Activated T-cell treated with anti-CD3 and anti-CD28 coated beads for 24 hours (primary cell): ENCODE measurements at regions not wholly inside any gene's neighbourhood (a gene's known extent, or its start where the extent isn't known, plus 50 kb on each side); places are given as distances from the start of the nearest gene placed in this dataset.

Experiments used
- DNase-seq: peaks from one replicate; pipeline ENCODE4 v3.0.0-alpha.2; 2020; ENCODE audit warnings: low read depth

- no peak for DNase-seq
Observed at GRCh38 chr14:71362282-71362681, 455.0 kb downstream of the PCNX1 start.

GRCh38 chr14:71362920-71363584 lies 455.8 kb downstream of the PCNX1 start:
- no peak for DNase-seq

DNA sequence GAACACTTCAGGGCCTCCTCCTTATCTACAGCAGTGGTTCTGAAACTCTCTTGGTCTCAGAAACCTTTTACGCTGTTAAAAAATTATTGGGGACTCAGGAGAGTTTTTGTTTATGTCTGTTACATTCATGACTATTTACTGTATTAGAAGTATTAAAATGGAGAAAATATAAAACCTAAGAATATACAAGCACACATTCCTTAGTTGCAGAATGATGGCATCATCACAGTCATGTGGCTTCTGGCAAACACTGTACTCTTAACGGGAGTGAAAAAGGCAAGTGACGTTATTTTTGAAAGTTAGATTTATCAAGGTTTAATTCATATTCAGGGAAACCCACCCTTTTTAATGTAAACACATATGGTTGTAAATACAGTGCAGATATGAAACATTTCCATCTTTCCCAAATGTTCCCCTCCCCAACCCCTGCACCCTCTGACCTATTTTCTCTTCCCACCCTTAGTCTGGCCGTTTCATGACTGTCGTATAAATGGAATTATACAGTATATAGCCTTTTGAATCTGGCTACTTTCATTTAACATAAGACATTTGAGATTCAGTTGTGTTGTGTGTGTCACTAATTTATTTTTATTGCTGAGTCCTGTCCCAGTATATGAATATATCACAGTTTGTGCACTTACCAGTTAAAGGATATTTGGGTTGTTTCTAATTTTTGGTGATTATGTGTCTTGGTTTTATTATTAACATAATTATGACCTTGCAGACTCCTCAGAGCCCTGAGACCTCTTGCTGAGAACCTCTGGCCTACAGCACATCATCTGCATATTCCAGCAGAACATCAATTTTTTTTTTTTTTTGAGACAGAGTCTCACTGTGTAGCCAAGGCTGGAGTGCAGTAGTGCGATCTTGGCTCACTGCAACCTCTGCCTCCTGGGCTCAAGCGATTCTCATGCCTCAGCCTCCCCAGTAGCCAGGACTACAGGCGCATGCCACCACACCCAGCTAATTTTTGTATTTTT lies 457.0 kb downstream of the PCNX1 start:
- DNase-seq, result no peak

GRCh38 chr14:71365361-71365760 lies 458.1 kb downstream of the PCNX1 start:
- DNase-seq, result no peak

DNA sequence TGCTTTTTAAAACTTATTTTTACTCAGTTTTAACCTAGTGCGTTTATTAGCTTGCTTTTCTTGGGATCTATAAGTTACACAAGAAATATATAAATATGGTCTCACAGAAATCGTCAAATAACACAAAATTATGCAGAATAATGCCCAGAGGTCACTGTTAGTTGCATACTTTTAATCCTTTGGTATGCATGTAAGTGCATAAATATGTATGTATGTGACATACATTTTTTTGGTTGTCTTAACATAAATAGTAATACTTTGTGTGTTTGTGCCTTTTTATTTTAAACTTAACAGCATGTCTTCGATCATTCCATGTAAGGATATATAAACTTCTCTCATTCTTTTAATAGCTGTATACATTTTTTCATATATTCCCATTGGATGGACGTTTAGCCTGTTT lies 459.6 kb downstream of the PCNX1 start:
- no peak for DNase-seq

DNA sequence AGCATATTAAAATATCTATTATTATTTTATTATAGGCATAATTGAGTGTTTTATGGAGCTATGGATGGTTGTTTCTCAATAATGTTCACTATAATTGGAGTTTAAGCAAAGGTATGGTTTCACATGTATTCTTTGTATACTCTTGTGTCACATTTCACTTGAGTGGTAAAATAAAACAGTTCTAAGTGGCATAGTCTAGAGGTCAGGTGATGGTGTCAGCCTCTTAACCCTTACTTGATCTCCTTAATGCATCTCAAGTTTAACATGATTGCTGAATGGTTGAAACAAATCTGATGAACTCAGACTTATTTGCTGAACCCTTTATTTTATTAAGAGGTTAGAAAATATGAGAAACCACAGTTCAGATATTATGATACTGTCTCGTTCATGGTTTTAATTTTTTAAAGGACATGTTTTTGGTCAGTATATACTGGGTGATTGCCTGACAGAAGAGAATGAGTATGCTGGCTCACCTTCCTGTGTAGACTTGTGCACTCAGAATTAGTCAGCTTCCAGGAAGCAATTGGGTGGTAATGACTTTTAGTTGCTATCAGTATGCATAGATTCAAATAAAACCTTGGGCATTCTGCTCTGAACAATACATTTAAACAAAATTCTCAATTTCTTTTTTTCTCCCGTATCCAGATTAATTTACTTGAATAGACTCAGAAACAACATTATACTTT lies 464.6 kb downstream of the PCNX1 start:
- no peak for DNase-seq

DNA sequence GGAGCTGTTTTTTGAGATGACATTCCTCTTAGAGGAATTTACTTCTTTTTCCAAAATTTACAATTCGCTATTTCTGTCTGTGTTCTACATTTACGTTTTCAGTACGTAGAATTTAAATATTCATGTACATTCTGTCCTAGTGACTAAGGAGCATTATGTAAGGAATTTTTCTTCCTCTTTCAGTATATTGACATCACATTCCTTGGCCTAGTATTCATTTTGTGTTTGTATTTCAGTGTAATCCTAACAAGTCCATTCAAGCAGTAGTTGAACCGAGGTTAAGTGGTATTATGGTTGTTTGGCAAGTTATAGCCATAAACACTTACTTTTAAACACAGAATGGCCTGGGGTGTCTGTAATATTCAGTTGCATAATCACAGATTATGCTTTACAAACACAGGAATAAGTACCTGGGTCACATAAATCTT lies 465.2 kb downstream of the PCNX1 start:
- DNase-seq, result no peak

DNA sequence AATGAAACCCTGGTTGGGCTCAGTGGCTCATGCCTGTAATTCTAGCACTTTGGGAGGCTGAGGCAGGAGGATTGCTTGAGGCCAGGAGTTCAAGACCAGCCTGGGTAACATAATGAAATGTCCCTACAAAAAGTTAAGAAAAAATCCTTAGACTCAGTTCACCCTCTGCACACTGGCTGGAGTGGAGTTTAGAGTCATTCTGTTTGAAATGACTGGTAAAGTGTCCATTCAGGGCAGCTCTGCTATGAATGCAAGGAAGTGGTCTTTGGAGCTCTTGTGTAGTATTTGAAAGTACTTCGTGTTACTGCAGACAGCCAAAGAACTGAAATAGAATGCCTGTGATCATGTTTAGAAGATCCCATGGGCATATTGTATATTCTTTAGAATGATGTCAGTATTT lies 466.5 kb downstream of the PCNX1 start:
- no peak for DNase-seq

DNA sequence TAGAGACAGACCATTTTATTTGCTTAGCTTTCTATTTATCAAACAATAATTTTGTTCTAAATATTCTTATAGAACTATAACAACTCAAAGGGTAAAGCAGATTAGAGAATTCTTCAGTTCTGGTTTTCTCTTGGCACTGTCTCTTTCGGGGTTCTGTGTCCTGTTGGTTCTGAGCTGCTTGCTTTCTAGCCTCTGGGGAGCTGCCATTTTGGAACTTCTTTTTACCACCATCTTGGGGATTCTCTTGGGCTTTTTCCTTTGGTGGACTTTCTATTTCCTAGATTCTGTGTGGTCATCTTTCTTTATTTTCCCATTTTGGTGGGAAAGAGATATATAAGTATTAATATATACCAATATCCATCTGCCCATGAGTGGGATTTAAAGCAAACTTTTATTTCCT lies 467.7 kb downstream of the PCNX1 start:
- no peak for DNase-seq

DNA sequence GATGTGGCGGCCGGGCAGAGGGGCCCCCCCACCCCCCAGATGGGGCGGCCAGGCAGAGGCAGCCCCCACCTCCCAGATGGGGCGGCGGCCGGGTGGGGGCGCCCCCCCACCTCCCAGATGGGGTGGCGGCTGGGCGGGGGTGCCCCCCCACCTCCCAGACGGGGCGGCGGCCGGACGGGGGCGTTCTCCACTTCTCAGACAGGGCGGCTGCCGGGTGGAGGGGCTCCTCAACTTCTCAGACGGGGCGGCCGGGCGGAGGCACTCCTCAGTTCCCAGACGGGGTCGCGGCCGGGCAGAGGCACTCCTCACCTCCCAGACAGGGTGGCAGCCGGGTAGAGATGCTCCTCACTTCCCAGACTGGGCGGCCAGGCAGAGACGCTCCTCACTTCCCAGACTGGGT lies 469.8 kb downstream of the PCNX1 start:
- DNase-seq, result no peak

DNA sequence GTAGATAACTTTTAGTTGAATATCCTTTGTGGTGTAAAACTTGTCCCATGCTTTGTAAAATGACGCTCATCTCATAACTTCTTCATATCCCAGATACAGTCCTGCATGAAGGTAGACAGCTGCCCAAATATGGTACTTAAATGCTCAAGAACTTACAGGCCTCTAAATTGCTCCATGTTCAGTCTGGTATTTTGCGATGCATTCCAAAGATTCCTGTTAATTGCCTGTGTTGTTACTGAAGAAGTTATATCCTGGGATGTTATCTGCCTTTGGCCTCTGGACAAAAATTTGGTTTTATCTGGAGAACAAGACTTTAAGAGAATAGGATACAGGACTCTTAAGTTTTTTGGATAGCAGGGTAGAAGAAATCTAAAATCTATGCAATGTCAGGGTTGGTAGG lies 473.0 kb downstream of the PCNX1 start:
- no peak for DNase-seq

DNA sequence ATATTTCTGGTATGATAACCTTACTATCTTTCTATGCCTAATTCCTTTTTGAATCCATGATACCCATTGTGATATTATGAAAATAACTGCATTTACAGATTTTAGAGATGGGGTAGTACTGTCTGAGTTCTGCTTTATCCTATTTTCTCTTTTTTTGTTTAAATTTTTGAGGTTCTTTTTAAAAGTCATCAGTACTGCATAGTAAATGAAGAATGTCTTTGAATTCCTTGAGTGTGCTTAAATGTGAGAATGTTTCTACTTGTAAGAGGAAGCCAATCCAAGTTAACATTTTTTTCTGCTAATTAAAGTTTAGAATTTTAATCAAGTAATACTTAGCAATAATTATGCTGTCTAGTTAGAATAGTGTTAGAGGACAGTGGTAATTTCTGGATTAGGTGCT lies 474.6 kb downstream of the PCNX1 start:
- no peak for DNase-seq

DNA sequence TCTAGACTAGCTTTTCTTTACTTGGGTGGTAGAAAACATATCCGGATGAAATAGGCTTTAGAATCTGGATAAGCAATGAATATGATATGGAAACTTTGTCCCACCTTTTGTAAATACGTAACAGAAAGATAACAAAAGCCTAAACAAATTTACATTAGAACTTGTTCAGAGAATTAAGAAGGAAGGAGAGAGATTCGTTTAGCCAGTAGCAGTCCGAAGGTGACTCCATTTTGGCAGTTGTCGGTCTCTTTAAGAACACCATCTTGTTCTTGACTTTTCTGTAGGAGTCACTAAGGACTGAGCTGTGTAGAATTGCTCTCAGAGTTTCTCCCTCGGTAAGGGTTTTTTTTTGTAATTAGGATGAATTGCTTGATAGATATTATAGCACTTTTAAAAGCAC lies 475.1 kb downstream of the PCNX1 start:
- DNase-seq, result no peak

- no peak for DNase-seq
Observed at GRCh38 chr14:71383510-71383909, 476.3 kb downstream of the PCNX1 start.

- no peak for DNase-seq
Observed at GRCh38 chr14:71384007-71384845, 477.0 kb downstream of the PCNX1 start.

GRCh38 chr14:71387753-71388152 lies 480.5 kb downstream of the PCNX1 start:
- DNase-seq, result no peak

- no peak for DNase-seq
Observed at GRCh38 chr14:71388336-71388735, 481.1 kb downstream of the PCNX1 start.

GRCh38 chr14:71388862-71389261 lies 481.6 kb downstream of the PCNX1 start:
- DNase-seq, result no peak

DNA sequence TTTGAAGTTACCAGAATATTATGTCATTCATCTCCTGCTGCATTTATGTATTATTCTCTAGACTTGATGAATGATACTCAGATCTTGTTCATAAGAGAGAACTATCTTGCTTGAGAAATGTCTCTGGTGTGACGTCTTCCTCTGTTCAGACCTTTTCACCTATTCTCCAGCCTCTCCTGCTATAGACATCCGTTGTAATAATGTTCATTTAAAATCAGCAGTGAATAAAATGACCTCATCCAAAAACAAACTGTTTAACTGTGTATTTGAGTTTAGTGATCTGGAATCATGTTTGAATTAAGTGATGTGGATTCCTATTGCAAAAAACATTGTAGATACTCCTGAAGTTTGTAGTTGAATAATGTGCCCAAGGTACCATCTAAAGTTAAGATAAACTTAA lies 487.1 kb downstream of the PCNX1 start:
- DNase-seq, result no peak

GRCh38 chr14:71395151-71395604 lies 487.9 kb downstream of the PCNX1 start:
- DNase-seq, result no peak

DNA sequence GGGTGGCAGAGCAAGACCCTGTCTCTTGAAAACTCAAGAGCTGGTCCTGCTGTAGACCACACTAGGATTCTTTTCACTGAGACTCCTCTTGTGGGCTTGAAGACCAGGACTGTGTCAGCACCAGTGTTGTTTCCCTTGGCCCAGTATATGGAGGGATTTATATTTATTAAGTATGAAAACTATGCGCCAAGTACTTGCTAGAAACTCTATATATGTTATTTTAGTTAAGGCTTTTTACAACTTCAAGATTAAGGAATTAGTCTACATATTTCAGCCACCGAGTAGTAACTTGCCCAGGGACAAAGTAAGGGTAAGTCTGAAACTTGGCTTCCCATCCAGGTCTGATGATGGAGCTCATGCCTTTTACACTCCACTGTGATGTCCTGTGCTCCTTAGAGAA lies 488.4 kb downstream of the PCNX1 start:
- no peak for DNase-seq
